ENCODE measurements at regions not wholly inside any gene's neighbourhood (a gene's known extent, or its start where the extent isn't known, plus 50 kb on each side); places are given as distances from the start of the nearest gene placed in this dataset.

GRCh38 chr12:125577334-125577733 lies 512.1 kb downstream of the AACS start (continued):
- TF ChIP-seq CTCF (IDR thresholded peaks at IDR 0.05; ENCODE audit: control extremely low read depth in 1 of 3, insufficient read depth in 1 of 3, low read depth in 1 of 3, low read length in 3 of 3) (no peak), CHD7 (IDR thresholded peaks at IDR 0.05; ENCODE audit: insufficient replicate concordance, low read length) (no peak)
